Colonic mucosa (tissue), 4 donors: ENCODE measurements at regions not wholly inside any gene's neighbourhood (a gene's known extent, or its start where the extent isn't known, plus 50 kb on each side); places are given as distances from the start of the nearest gene placed in this dataset.

Source experiments
- DNase-seq: peaks from one replicate; pipeline ENCODE4 v3.0.0-alpha.2; 2020
- H3K27ac ChIP-seq: fragments of 200-600 bp; one replicate; pipeline ENCODE4 v1.8.0; 2021
- H3K27me3 ChIP-seq: fragments of 200-600 bp; one replicate; pipeline ENCODE4 v1.8.0; 2021
- H3K36me3 ChIP-seq: fragments of 200-600 bp; one replicate; pipeline ENCODE4 v1.8.0; 2021
- H3K4me1 ChIP-seq: fragments of 200-600 bp; one replicate; pipeline ENCODE4 v1.8.0; 2021; ENCODE audit warnings: mild to moderate bottlenecking
- H3K4me3 ChIP-seq: fragments of 200-600 bp; one replicate; pipeline ENCODE4 v1.8.0; 2021
- H3K9ac ChIP-seq, 2 donors: one replicate each; pipeline ENCODE4 v1.7.0; 2013; ENCODE audit warnings: control low read depth in 2 of 2, low read depth in 2 of 2, low read length in 2 of 2
- H3K9me3 ChIP-seq: fragments of 200-600 bp; one replicate; pipeline ENCODE4 v1.8.0; 2021
- intact Hi-C: fragments of 100-400 bp; cut with DNase I; formaldehyde crosslinking; loops from one replicate; pipeline ENCODE4 v1.14.1; 2022
- TF ChIP-seq, protein P1 (sequence below): fragments of 200-600 bp; IDR thresholded peaks from one replicate; pipeline ENCODE4 v1.8.0; 2022; ENCODE audit warnings: antibody characterized with exemption, mild to moderate bottlenecking
- donor health status: healthy.
- donor health status: DM: no; HTN: no; CAD: no.
- donor health status: DM: no; HTN: no; CAD: no.

DNA sequence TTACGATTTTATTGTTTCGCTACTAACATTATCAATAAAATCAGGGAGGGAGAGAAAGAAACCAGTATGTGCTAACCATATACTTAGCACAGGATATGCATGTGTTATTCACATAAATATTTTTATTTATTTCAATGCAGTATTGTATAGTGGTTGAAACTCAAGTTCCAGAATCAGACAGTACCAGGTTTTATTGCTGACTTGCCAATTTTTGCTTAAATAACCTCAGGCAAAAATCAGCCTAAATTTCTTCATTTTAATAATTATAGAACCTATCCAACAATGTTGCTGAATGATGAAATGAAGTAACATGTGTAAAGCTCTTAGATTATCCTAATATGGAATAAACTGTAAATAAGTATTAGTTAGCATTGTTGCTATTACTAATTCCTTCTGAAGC lies 61.4 kb upstream of the LRRC7 start:
- no peak for DNase-seq
- no peaks in the 10 kb centered on the region for H3K9me3 ChIP-seq
- no peak overlapping the region for H3K4me3 ChIP-seq
- no peaks in the 10 kb centered on the region for H3K27me3 ChIP-seq
- no peaks in the 10 kb centered on the region for H3K36me3 ChIP-seq
- intact Hi-C loops = no loop called here
- TF ChIP-seq, protein P1, sequence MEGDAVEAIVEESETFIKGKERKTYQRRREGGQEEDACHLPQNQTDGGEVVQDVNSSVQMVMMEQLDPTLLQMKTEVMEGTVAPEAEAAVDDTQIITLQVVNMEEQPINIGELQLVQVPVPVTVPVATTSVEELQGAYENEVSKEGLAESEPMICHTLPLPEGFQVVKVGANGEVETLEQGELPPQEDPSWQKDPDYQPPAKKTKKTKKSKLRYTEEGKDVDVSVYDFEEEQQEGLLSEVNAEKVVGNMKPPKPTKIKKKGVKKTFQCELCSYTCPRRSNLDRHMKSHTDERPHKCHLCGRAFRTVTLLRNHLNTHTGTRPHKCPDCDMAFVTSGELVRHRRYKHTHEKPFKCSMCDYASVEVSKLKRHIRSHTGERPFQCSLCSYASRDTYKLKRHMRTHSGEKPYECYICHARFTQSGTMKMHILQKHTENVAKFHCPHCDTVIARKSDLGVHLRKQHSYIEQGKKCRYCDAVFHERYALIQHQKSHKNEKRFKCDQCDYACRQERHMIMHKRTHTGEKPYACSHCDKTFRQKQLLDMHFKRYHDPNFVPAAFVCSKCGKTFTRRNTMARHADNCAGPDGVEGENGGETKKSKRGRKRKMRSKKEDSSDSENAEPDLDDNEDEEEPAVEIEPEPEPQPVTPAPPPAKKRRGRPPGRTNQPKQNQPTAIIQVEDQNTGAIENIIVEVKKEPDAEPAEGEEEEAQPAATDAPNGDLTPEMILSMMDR = no peak
- no peaks in the 10 kb centered on the region for H3K4me1 ChIP-seq
- H3K27ac ChIP-seq = no peak overlapping the region
- H3K9ac ChIP-seq = no peak overlapping the region

DNA sequence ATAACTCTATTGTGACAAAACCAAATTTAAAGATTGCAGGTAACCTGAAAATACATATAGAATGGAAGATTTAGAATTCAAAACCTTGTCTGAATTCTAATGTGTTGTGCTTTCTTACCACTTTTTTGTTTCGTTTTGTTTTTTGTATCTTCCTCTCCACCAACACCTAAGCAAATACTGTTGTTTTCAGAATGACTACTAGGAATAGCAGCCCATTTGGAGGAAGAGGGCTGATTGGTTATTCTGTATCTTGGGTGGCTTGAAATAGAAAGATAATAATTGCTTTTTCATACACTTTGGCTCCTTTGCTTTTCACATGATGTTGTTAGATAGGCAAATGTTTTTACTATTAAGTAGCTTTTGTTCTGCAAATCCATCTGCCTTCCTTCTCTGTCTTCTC lies 61.0 kb upstream of the LRRC7 start:
- TF ChIP-seq, protein P1 = no peak
- H3K9me3 ChIP-seq = no peaks in the 10 kb centered on the region
- intact Hi-C loops = no loop called here
- H3K27ac ChIP-seq = no peak overlapping the region
- no peaks in the 10 kb centered on the region for H3K4me1 ChIP-seq
- no peaks in the 10 kb centered on the region for H3K27me3 ChIP-seq
- H3K36me3 ChIP-seq = no peaks in the 10 kb centered on the region
- no peak for DNase-seq
- H3K4me3 ChIP-seq = no peak overlapping the region
- H3K9ac ChIP-seq = no peak overlapping the region

DNA sequence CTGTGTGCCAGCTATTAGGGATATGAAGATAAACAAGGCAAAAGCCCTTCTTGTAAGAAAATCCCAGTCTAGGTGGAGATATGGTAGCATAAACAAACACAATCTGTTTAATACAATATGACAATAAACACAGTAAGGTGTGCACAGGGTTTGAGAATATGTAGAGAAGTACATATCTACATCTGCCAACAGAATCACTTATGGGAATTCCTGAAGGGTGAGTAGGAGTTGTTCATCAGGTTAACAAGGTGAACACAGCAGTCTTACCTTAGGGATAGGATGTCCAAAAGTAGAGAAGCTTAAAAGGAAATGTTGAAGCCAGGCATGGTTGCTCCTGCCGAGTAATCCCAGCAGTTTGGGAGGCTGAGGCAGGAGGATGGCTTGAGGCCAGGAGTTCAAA lies 57.7 kb upstream of the LRRC7 start:
- Histone ChIP-seq H3K9ac (no peak overlapping the region), H3K27ac (no peak overlapping the region), H3K9me3 (no peaks in the 10 kb centered on the region), H3K4me3 (no peak overlapping the region), H3K27me3 (no peaks in the 10 kb centered on the region), H3K36me3 (no peaks in the 10 kb centered on the region), H3K4me1 (no peaks in the 10 kb centered on the region)
- intact Hi-C loops = no loop called here
- no peak for DNase-seq
- TF ChIP-seq, protein P1 = no peak

DNA sequence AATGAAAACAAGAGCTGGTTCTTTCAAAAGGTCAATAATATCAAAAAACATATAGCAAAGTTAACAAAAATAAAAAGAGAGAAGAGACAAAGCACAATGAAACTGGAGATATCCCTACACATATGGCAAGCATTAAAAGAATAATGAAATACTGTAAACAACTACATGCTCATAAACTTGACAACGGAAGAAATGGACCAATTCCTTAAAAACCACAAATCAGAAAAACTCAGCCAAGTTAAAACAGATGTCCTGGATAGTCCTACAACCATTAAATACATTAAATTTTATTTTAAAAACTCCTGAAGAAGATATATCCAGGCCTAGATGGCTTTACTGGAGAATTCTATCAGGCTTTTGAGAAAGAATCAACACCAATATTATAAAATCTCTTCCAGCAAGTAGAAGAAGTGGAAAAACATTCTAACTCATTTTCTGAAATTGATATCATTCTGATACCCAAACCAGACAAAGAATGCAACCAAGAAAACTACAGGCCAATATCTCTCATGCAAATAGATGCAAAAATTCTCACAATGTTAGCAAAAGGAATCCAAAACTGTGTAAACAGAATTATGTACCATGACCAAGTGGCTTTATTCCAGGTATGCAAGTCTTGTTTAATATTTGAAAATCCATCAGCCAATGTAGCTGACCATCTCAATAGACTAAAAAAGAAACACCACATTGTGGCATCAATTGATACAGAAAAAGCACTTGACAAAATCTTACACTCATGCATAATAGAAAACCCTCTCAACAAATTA lies 56.1 kb upstream of the LRRC7 start:
- H3K36me3 ChIP-seq = no peaks in the 10 kb centered on the region
- H3K9ac ChIP-seq = no peak overlapping the region
- intact Hi-C loops = no loop called here
- no peaks in the 10 kb centered on the region for H3K9me3 ChIP-seq
- no peaks in the 10 kb centered on the region for H3K4me1 ChIP-seq
- TF ChIP-seq, protein P1 = no peak
- H3K27me3 ChIP-seq = no peaks in the 10 kb centered on the region
- no peak overlapping the region for H3K4me3 ChIP-seq
- DNase-seq = no peak
- no peak overlapping the region for H3K27ac ChIP-seq

DNA sequence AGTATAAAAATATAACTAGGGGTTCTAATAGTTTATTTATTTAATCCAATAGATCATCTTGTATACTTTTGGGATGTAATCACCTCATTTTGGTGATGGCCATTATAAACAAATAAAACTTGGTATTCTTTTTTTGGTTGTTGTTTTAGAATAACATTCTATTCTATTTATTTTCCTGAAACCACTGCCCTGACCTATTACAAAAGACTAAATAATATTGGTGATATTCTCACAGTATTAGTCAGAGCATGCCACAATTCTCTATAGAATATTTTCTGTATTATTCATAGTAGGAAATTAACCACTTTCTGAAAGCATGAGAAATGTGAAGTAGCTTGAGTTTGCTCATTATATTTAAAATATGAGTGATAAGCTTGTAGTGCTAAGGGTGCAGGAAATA lies 54.1 kb upstream of the LRRC7 start:
- no peak overlapping the region for H3K27ac ChIP-seq
- DNase-seq = no peak
- TF ChIP-seq, protein P1 = no peak
- H3K4me1 ChIP-seq = no peaks in the 10 kb centered on the region
- intact Hi-C loops = no loop called here
- H3K4me3 ChIP-seq = no peak overlapping the region
- H3K36me3 ChIP-seq = no peaks in the 10 kb centered on the region
- H3K27me3 ChIP-seq = no peaks in the 10 kb centered on the region
- H3K9ac ChIP-seq = no peak overlapping the region
- no peaks in the 10 kb centered on the region for H3K9me3 ChIP-seq
